SK-MEL-5 (cell line): ENCODE measurements at regions not wholly inside any gene's neighbourhood (a gene's known extent, or its start where the extent isn't known, plus 50 kb on each side); places are given as distances from the start of the nearest gene placed in this dataset.
"Not testable (repeated sequence)": the region's sequence is repeated elsewhere in the genome, so short reads cannot be mapped to it uniquely, and the experiment has no call there.

Experiments used
- DNase-seq: peaks from one replicate; pipeline ENCODE4 v3.0.0-alpha.2; 2016; ENCODE audit warnings: low read depth, low spot score
- in situ Hi-C: cut with HindIII; loops from 2 replicates; pipeline ENCODE4 v1.10.0; 2016; ENCODE audit warnings: low sequenced_read_pairs, high pct_unique_total_duplicates, low pct_unique_long_range_greater_than_20kb

DNA sequence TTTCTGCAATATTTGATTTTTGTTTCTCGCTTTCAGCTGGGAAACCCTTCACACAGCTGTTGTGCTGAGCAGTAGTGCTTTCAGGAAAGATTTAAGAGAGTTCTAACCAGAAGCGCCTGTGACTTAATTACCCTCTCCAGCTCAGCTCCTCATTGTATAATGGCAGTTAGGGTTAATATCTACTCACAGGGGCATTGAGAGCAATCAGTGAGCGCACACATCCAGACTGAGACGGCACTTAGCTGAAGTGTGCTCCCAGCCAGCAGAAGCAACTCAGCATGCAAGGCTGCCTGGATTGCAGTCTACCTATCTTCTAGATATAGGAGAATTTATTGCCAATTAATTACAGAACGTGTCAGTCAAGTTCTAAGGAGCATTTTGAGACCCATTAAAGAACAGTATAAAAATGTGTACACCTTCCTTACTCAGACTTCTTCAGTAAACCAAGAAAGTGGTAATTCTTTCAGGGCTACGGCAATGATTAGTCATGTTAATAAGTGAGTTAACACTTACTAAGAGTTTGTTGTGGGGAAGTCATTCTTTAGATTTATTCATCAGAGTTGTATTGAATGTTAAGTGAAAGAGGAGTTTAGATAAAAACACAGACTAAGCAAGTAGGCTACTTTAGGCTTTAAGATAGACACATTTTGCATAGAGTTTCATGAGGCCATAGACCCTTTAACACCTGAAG is 111.7 kb upstream of the PCAT7 start:
- in situ Hi-C loops: no loop called here
- no peak for DNase-seq

DNA sequence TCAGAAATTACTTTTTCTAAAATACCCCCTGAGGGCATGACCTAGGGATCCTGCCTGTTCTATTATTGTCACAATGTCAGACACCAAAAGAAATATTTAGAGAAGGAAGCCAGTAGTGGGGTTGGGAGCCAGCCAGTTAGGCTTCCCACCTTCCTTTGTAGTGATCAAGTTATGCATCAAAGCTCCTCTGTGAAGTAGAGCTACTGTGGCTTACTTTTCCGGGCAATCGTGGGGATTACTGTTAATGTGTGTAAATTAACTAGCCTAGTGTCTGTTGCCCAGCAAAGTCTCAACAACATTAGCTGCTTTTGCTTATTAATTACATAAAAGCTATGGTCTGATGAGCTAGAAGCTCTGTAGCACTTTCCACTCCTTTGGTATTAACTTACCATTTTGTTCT is 109.0 kb upstream of the PCAT7 start:
- in situ Hi-C loops: no loop called here

DNA sequence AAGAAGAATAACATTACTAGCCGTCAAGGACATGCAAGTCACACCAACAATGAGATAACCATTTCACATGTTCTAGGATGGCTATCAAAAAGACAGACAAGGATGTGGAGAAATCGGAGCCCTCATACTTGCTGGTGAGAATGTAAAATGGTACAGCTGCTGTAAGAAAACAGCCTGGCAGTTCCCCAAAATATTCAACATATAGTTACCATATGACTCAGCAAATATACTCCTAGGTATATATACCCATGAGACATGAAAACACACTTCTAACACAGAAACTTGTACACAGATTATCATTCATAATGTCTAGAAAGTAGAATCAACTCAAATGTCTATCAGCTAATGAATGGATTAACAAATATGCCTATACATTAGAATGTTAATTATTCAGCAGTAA is 105.4 kb upstream of the PCAT7 start:
- DNase-seq: no peak
- in situ Hi-C loops: no loop called here

More for the DNA sequence above, 109.0 kb upstream of the PCAT7 start:
- DNase-seq: no peak

- peak; percentile 4 for DNase-seq
- in situ Hi-C loops: no loop called here
Observed at GRCh38 chr9:94464790-94465189, 90.1 kb upstream of the PCAT7 start.

DNA sequence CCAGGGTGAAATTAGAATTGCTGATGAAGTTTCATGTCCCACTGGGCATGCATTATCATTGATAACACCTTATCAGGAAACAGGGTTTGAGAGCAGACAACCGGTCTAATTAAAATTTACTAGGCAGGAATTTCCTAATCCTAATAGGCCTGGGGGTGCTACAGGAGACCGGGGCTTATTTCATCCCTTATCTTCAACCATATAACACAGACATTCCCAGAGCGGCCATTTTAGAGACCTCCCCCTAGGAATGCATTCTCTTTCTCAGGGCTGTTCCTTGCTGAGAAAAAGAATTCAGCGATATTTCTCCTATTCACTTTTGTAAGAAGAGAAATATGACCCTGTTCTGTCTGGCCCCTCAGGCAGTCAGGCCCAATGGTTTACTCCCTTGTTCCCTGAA is 82.8 kb upstream of the PCAT7 start:
- in situ Hi-C loops, DNase-seq: not testable (repeated sequence)

DNA sequence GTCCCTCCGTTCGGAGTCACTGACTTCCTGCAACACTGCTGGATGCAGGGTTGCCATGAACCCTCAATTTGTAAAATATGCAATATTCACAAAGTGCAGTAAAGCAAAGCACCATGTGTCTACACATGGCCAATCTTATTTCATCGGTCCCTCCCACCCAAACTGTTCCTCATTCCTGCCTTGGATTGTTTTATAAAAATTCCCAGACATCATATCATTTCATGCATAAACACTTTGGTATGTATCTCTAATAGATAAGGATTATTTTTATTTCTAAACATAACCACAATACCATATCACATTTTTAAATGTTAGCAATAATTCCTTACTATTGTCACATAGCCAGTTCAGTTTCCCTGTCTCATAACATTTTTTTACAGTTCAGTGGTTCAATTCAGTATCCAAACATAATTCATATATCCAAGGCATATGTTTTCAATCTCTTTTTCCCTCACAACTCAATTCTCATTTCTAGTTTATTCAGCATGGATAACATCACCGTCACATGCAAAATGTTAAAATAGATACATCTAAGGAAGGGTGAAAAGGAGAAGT is 82.0 kb upstream of the PCAT7 start:
- in situ Hi-C loops: no loop called here
- DNase-seq: no peak

GRCh38 chr9:94478755-94479730 is 75.8 kb upstream of the PCAT7 start:
- in situ Hi-C loops: no loop called here
- DNase-seq: no peak

DNA sequence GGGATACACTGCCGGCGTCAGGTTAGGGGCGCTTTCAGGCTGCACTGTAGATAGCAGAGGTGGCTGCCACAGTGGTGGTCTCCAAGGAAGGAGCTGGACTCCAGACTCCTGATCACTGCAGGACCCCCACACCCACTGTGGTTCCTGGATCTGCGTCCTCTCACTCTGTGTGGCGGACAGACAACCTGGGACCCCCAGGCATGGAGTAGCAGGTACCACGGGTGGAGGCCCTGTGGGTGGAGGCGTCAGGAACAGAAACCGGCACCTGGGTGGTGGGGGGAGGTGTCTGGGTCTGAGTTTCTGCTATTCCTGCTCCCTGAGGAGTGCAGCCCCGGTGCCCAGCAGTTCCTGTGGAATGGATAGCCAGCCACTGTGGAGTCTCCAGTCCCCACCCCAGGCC is 75.1 kb upstream of the PCAT7 start:
- DNase-seq: no peak
- in situ Hi-C loops: no loop called here

DNA sequence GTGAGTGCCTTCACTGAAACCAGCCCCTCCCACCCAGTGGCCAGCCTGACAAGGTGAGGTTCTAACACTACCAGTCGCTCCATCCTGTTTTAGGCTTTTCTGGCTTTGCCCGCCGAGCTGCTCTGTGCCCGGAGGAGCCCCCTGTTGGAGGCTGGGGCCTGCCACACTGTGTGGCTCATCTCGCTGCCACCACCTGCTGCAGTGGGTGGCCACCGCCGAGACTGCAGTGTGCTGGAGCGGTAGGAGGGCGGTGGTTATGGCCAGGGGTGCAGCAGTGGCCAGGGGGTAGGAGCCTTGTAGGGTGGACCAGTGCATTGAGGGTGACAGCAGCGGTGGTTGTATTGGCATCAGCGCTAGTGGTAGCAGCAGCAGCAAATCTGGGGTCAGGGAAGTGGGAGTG is 74.7 kb upstream of the PCAT7 start:
- in situ Hi-C loops: no loop called here
- DNase-seq: no peak

GRCh38 chr9:94482110-94482509 is 72.8 kb upstream of the PCAT7 start:
- in situ Hi-C loops: no loop called here

GRCh38 chr9:94490465-94490864 is 64.4 kb upstream of the PCAT7 start:
- in situ Hi-C loops: no loop called here
- DNase-seq: no peak

More at GRCh38 chr9:94482110-94482509, 72.8 kb upstream of the PCAT7 start:
- no peak for DNase-seq

DNA sequence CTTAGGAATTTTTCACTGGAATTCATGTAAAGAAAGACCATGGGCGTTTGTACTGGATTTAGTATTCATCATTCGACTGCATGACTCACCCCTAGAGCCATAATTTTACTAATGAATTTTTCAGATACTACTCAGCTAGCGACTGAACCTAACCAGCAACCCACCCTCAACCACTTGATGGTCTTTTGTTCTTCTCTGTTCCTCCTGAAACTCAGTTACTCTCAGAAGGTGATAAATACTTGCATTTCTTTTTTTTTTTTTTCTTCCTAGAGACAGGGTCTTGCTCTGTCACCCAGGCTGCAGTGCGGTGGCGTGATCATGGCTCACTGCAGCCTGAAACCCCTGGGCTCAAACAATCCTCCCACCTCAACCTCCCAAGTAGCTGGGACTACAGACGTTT is 62.8 kb upstream of the PCAT7 start:
- DNase-seq, in situ Hi-C loops: not testable (repeated sequence)

DNA sequence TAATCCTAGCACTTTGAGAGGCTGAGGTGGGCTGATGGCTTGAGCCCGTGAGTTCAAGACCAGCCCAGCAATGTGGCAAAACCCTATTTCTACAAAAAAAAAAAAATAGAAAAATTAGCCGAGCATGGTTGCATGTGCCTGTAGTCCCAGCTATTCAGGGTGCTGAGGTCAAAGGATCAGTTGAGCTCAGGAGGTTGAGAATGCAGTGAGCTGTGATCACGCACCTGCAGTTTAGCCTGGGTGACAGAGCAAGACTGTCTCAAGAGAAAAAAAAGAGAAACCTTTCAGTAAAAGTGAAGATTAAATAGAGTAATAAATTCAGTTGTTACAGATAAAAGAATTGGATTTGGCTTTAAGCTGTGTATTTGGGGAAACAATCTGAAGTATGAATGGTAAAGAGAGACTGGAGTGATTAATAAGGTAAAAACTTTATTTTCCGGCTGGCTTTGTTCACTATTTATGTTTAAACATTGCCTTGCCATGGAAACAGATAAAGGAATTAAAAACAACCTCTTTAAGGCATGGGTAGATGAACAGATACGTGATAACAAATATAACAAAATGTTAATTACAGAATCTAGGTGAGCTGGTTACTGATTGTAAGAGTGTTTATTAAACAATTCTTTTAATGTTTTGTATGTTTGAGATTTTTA is 56.0 kb upstream of the PCAT7 start:
- no peak for DNase-seq
- in situ Hi-C loops: no loop called here

DNA sequence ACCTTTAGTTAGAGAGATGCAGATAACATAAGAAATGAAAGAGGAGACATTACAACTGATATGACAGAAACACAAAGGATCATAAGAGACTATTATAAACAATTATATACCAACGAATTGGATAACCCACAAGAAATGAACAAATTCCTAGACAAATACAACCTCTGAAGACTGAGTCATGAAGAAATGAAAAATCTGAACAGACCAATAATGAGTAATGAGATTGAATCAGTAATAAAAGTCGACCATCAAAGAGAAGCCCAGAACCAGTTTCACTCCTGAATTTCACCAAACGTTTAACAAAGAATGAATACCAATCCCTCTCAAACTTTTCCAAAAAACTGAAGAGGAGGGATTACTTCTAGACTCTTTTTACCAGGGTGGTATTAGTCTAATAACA is 50.5 kb upstream of the PCAT7 start:
- in situ Hi-C loops: no loop called here
- no peak for DNase-seq
